IPS-18c (cell line): ENCODE measurements at regions not wholly inside any gene's neighbourhood (a gene's known extent, or its start where the extent isn't known, plus 50 kb on each side); places are given as distances from the start of the nearest gene placed in this dataset.
"Not testable (repeated sequence)": the region's sequence is repeated elsewhere in the genome, so short reads cannot be mapped to it uniquely, and the experiment has no call there.

Experiments
- H3K4me3 ChIP-seq: 2 replicates; pipeline ENCODE4 v1.7.0; 2013; ENCODE audit warnings: low read depth, mild to moderate bottlenecking, low read length, moderate library complexity; ENCODE audit not compliant: insufficient read depth
- H3K9me3 ChIP-seq: one replicate; pipeline ENCODE4 v1.6.1; 2013; ENCODE audit warnings: mild to moderate bottlenecking, low read length, moderate library complexity; ENCODE audit not compliant: control insufficient read depth, insufficient read depth

GRCh38 chr17:77606865-77607210, 351.7 kb upstream of the TNRC6C start:
- no peaks in the 10 kb centered on the region for H3K9me3 ChIP-seq
- no peak overlapping the region for H3K4me3 ChIP-seq

DNA sequence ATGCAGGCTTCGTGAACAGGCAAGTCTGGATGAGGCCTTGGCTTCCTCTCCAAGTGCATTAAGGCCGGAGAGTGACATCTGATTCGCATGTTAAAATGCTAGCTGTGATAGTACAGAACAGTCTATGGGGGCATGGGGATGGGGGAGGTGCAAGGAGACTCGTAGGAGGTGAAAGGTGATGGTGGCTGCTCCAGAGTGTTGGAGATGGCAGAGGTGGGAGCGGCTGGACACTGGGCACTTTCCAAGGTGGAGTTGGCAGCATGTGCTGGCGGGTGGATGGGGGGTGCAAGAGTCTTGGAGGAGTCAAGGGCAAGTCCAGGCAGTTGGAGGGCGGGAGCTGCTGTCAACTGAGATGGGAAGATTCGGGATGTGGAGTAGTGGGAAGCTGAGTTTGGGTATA, 350.9 kb upstream of the TNRC6C start:
- Histone ChIP-seq H3K4me3 (no peak overlapping the region), H3K9me3 (no peaks in the 10 kb centered on the region)

GRCh38 chr17:77608431-77608830, 350.1 kb upstream of the TNRC6C start:
- Histone ChIP-seq H3K9me3 (no peaks in the 10 kb centered on the region), H3K4me3 (no peak overlapping the region)

GRCh38 chr17:77609553-77610517, 348.7 kb upstream of the TNRC6C start:
- no peak overlapping the region for H3K4me3 ChIP-seq
- H3K9me3 ChIP-seq = no peaks in the 10 kb centered on the region

- Histone ChIP-seq H3K9me3 (no peaks in the 10 kb centered on the region), H3K4me3 (no peak overlapping the region)
Measured at GRCh38 chr17:77610518-77610893, 348.0 kb upstream of the TNRC6C start.

DNA sequence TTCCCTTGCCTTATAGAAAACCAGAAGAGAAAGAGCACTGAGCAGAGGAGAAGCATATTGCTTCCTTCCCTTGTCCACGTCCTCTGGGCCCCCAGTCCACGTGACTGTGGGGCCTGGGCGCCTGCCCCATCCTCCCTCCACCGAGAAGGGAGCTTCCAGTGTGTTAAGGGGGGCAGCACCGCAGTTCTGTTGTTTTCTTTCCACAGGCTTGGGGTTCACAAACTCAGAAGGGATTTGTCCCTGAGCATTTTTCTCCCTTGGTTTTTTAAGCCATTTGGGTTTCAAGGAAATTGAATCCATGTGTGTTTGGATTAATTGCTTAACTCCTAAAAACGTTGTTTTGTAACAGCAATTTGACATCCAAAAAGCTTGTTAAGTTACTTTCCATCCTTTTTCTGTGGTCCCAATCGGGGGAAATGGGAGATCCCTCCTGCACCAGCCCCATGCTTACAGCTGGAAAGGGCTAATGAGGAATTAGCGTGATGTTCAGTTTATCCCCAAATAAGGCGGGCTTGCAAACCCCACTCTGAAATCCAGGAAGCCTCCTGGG, 347.5 kb upstream of the TNRC6C start:
- Histone ChIP-seq H3K9me3 (no peaks in the 10 kb centered on the region), H3K4me3 (no peak overlapping the region)

DNA sequence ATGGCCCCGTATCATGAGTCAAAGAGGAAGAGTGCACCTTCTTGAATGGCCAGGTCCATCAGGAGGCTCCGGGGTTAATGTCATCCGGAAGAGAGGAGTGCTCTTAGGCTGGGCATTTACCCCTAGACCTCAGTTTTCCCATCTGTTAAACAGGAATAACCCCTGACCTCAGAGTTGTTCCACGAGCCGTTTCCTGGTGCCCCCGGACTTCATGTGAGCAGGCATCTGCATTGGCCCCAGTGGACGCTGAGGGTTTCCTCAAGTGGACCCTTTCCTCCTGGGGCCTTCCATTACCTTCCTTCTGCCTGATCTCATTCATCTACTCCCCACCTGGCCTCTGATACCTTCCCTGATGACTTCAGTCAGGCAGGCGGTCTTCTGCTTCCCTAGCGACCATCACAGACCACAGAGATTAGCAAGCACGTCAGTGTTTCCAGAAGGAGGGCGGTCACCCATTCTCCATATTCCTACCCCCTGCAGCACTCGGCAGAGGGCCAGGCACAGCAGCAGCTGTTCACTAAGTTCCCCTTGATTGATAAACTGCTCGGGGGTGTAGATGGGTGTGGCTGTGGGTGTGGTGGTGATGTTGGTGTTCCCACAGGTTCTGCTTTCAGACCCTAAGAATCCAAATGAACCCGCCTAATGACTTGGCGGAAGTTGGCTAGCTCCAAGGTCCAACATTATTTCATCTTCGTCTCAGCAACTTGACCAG, 346.6 kb upstream of the TNRC6C start:
- H3K4me3 ChIP-seq = no peak overlapping the region
- no peaks in the 10 kb centered on the region for H3K9me3 ChIP-seq

DNA sequence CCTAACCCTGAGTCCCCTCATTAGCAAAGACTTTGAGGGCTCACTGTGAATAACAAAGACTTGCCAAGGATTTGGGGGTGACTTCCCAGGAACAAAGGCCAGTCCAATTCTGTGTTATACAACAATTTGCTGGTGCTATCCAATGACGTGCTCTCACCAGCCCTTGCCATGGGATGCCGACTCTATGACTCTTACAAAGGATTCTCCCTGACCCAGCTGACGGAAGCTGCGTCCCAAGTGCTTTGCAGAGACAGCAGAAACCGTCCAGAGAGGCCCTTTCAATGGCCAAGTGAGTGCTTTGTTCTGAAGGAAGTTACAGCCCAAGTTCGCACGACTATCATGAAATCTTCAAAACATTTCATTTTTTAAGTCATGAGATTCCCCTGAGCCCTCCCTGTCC, 345.3 kb upstream of the TNRC6C start:
- no peaks in the 10 kb centered on the region for H3K9me3 ChIP-seq
- H3K4me3 ChIP-seq = no peak overlapping the region

DNA sequence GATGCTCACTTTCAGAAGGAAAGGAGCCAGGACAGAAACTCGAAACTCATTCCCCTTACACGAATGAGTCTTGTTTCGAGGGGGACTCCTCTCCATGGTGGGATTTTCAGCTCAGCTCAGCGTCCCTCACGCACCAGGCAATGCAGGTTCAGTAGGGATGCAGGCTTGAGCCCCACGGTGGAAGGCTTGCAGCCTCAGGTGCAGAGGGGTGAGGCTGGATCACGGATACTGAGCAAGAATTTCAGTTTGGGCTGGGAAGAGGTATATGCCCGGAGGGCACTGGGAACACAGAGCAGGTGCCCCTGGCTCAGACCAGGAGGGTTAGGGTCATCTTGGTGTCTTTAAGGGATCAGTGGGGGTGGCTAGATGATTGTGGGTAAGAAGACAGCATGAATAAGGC, 344.9 kb upstream of the TNRC6C start:
- Histone ChIP-seq H3K9me3 (no peaks in the 10 kb centered on the region), H3K4me3 (no peak overlapping the region)

- Histone ChIP-seq H3K4me3 (no peak overlapping the region), H3K9me3 (no peaks in the 10 kb centered on the region)
Measured at GRCh38 chr17:77615703-77616253, 342.7 kb upstream of the TNRC6C start.

GRCh38 chr17:77616254-77616731, 342.2 kb upstream of the TNRC6C start:
- Histone ChIP-seq H3K4me3 (no peak overlapping the region), H3K9me3 (no peaks in the 10 kb centered on the region)

DNA sequence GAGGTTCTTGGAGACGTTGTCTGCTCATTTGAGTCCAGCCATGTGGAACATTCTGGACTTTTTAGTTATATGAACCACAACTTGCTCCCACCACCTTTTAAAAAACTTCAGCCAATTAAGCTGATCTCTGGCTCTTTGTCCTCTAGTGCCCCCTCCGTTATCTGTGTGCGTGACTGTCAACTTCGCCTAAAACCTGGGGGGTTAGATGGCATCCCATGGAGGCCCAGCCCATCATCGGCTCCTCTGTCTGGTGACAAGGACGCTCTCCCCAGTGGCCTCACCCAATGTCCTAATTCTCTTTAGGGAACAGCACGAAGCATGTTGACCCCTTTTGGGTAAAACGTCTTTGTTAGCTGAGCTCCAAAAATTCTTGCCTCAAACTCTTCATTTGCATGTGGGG, 341.0 kb upstream of the TNRC6C start:
- Histone ChIP-seq H3K4me3 (no peak overlapping the region), H3K9me3 (no peaks in the 10 kb centered on the region)

DNA sequence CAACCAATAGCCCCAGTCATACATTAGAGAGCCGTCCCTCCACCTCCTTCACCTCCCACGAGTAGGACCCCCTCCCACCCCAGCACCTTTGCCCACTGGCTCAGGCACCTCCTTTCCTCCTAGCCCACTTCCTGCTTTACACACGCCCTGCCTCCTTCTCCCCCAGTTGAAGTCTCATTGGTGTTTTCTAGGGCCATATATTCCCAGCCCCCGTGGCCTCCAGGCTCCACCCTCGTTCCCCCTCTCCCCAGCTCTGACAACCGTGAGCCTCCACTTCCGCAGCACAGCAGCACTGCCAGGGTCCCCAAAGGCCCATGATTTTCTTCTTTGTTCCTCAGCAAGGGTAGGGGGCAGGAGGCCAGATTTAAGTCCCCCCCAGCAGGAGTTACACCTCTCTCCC, 340.3 kb upstream of the TNRC6C start:
- no peak overlapping the region for H3K4me3 ChIP-seq
- H3K9me3 ChIP-seq = no peaks in the 10 kb centered on the region

DNA sequence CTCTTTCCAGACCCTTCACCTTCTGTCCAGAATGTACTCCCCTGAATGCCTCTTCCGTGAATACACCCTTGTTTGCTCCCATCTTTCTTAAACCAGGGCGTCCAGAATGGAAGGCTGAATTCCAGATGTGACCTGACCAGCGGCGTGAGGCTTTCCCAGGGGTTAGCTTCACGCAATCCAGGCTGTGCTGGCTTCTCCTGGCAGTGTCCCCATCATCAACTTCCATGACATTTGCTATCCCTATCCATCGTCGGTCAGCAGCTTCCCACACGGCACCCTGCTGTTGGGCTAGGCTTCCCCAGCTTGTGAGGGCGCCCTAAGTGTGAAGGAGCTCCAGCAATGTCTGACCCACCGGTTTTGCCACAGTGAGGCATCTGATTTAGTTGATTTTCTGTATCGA, 339.8 kb upstream of the TNRC6C start:
- no peak overlapping the region for H3K4me3 ChIP-seq
- H3K9me3 ChIP-seq = no peaks in the 10 kb centered on the region

DNA sequence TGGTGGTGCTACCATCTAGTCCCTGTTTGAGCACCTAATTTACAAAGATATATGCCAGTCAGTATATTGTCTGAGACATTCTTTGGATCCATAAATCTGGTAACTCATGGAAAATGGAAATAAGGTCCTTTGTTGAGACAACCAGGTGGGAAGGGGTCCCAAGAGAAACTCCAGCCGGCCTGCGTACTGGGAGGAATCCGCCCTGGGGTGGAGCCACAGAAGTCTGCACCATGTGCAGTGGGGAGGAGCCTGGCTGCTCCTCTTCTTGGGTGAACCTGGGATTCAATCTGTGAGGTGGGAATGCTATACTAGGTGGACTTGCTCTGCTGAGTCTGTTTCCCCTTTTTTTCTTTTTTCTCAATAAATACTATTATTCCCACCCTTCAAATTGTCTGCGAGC, 339.2 kb upstream of the TNRC6C start:
- H3K9me3 ChIP-seq = no peaks in the 10 kb centered on the region
- H3K4me3 ChIP-seq = no peak overlapping the region

DNA sequence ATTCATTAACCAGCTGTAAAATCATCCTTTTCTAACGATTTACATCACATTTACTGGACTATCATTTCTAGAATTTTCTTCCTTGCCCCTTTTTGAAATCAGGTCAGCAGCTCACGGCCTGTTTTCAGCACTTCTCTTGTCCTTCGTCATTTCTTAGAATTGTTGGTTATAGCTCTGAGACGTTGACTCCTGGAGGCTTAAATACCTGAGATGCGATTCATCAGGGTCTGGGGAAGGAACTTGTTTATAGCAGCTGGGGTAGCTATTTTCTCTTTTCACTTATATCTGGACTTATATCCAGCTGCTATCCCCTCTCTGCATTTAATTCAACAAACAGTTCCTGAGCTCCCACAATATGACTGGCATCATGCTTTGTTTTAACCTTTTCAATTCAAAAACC, 338.7 kb upstream of the TNRC6C start:
- Histone ChIP-seq H3K4me3 (no peak overlapping the region), H3K9me3 (no peaks in the 10 kb centered on the region)

- H3K4me3 ChIP-seq = no peak overlapping the region
Measured at GRCh38 chr17:77620282-77620681, 338.2 kb upstream of the TNRC6C start.

DNA sequence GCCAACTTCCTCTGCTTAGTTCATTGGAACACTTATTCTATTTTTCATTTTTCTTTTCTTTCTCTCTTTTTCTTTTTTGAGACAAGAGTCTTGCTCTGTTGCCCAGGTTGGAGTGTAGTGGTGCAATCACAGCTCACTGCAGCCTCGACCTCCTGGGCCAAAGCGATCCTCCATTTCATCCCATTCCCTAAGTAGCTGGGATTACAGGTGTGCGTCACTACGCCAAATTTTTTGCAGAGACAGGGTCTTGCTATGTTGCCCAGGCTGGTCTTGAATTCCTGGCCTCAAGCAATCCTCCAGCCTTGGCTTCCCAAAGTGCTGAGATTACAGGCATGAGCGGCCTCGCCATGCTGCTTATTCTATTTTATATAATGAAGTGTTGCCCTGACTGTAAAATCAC, 336.4 kb upstream of the TNRC6C start:
- H3K4me3 ChIP-seq = not testable (repeated sequence)

More at GRCh38 chr17:77620282-77620681, 338.2 kb upstream of the TNRC6C start:
- H3K9me3 ChIP-seq = no peaks in the 10 kb centered on the region

More for the DNA sequence above, 336.4 kb upstream of the TNRC6C start:
- not testable (repeated sequence) for H3K9me3 ChIP-seq
